SK-N-SH treated with all-trans-retinoic acid at 6 μM for 48 hours (cell line): ENCODE measurements at regions not wholly inside any gene's neighbourhood (a gene's known extent, or its start where the extent isn't known, plus 50 kb on each side); places are given as distances from the start of the nearest gene placed in this dataset.

Experiments
- ATAC-seq: fragments of 200-7000 bp; cut with Tn5 transposase; 3 replicates; pipeline ENCODE4 v1.9.1; 2020; ENCODE audit warnings: mild to moderate bottlenecking, moderate library complexity
- BACH2 ChIP-seq: fragments of 250-450 bp; sonication (Bioruptor Pico); IDR thresholded peaks from 2 replicates; pipeline ENCODE4 v1.9.0; 2021; ENCODE audit warnings: mild to moderate bottlenecking, borderline replicate concordance
- CREB5 ChIP-seq: fragments of 250-450 bp; sonication (Bioruptor Pico); IDR thresholded peaks from 2 replicates; pipeline ENCODE4 v1.5.1; 2020; ENCODE audit warnings: low read depth, mild to moderate bottlenecking, moderate library complexity
- CSDC2 ChIP-seq: fragments of 250-450 bp; sonication (Bioruptor Pico); IDR thresholded peaks from 2 replicates; pipeline ENCODE4 v1.5.0; 2020; ENCODE audit warnings: mild to moderate bottlenecking, moderate library complexity
- CSRNP3 ChIP-seq: fragments of 250-450 bp; sonication (Bioruptor Pico); IDR thresholded peaks from 2 replicates; pipeline ENCODE4 v1.5.1; 2021; ENCODE audit warnings: mild to moderate bottlenecking, moderate library complexity
- ESRRG ChIP-seq: fragments of 250-450 bp; sonication (Bioruptor Pico); IDR thresholded peaks from 2 replicates; pipeline ENCODE4 v1.6.1; 2021; ENCODE audit warnings: mild to moderate bottlenecking
- GLIS3 ChIP-seq: fragments of 250-450 bp; sonication (Bioruptor Pico); IDR thresholded peaks from 2 replicates; pipeline ENCODE4 v1.5.0; 2020; ENCODE audit warnings: mild to moderate bottlenecking, moderate library complexity
- ISL1 ChIP-seq: fragments of 250-450 bp; sonication (Bioruptor Pico); IDR thresholded peaks from 2 replicates; pipeline ENCODE4 v2.1.2; 2022; ENCODE audit warnings: mild to moderate bottlenecking, moderate library complexity
- OSR1 ChIP-seq: fragments of 250-450 bp; sonication (Bioruptor Pico); IDR thresholded peaks from 2 replicates; pipeline ENCODE4 v1.8.0; 2022; ENCODE audit warnings: moderate library complexity, mild to moderate bottlenecking, inconsistent platforms
- PATZ1 ChIP-seq: fragments of 250-450 bp; sonication (Bioruptor Pico); IDR thresholded peaks from 2 replicates; pipeline ENCODE4 v1.8.0; 2020; ENCODE audit warnings: mild to moderate bottlenecking, moderate library complexity, borderline replicate concordance
- POU6F1 ChIP-seq: fragments of 250-450 bp; sonication (Bioruptor Pico); IDR thresholded peaks from 2 replicates; pipeline ENCODE4 v1.8.0; 2021; ENCODE audit warnings: low read depth, mild to moderate bottlenecking, moderate library complexity, borderline replicate concordance
- PPARA ChIP-seq: fragments of 250-450 bp; sonication (Bioruptor Pico); IDR thresholded peaks from 2 replicates; pipeline ENCODE4 v1.5.0; 2020; ENCODE audit warnings: mild to moderate bottlenecking, borderline replicate concordance
- SNAI2 ChIP-seq: fragments of 250-450 bp; sonication (Bioruptor Pico); IDR thresholded peaks from 2 replicates; pipeline ENCODE4 v1.5.0; 2020; ENCODE audit warnings: mild to moderate bottlenecking, moderate library complexity
- TOX ChIP-seq: fragments of 250-450 bp; sonication (Bioruptor Pico); IDR thresholded peaks from 2 replicates; pipeline ENCODE4 v1.8.0; 2021; ENCODE audit warnings: mild to moderate bottlenecking, moderate library complexity, borderline replicate concordance
- TSHZ2 ChIP-seq: fragments of 250-450 bp; sonication (Bioruptor Pico); IDR thresholded peaks from 2 replicates; pipeline ENCODE4 v1.5.0; 2020; ENCODE audit warnings: mild to moderate bottlenecking, moderate library complexity
- ZC3H10 ChIP-seq: fragments of 250-450 bp; sonication (Bioruptor Pico); IDR thresholded peaks from 2 replicates; pipeline ENCODE4 v1.5.1; 2021; ENCODE audit warnings: mild to moderate bottlenecking, moderate library complexity
- ZFP3 ChIP-seq: fragments of 250-450 bp; sonication (Bioruptor Pico); IDR thresholded peaks from 2 replicates; pipeline ENCODE4 v1.5.0; 2020; ENCODE audit warnings: mild to moderate bottlenecking, moderate library complexity
- ZNF565 ChIP-seq: fragments of 450-650 bp; formaldehyde crosslinking; conservative IDR thresholded peaks from 2 replicates; pipeline ENCODE4 v1.5.0; 2020; ENCODE audit warnings: low read depth, mild to moderate bottlenecking, moderate library complexity
- ZNF70 ChIP-seq: fragments of 450-650 bp; formaldehyde crosslinking; IDR thresholded peaks from 2 replicates; pipeline ENCODE4 v1.5.0; 2020; ENCODE audit warnings: mild to moderate bottlenecking, moderate library complexity
- ZNF8 ChIP-seq: fragments of 450-650 bp; formaldehyde crosslinking; IDR thresholded peaks from 2 replicates; pipeline ENCODE4 v1.5.0; 2020; ENCODE audit warnings: mild to moderate bottlenecking, moderate library complexity

GRCh38 chr10:131845505-131846239 is 55.1 kb upstream of the PPP2R2D start:
- TF ChIP-seq SNAI2 (CRISPR knock-in tag) (no peak), GLIS3 (CRISPR knock-in tag) (no peak), PATZ1 (CRISPR knock-in tag) (no peak)
- no peak for ATAC-seq

- no peak for ATAC-seq
- no peak for TF ChIP-seq POU6F1 (CRISPR knock-in tag)
- TF ChIP-seq, all 23 proteins: peak for 0
Measured at GRCh38 chr10:131846240-131847101, 54.3 kb upstream of the PPP2R2D start.

GRCh38 chr10:131847241-131847783 is 53.5 kb upstream of the PPP2R2D start:
- no peak for ATAC-seq
- TF ChIP-seq GLIS3 (CRISPR knock-in tag) (no peak), POU6F1 (CRISPR knock-in tag) (no peak), OSR1 (CRISPR knock-in tag) (no peak), CREB5 (CRISPR knock-in tag) (no peak)

GRCh38 chr10:131848296-131848695 is 52.5 kb upstream of the PPP2R2D start:
- ATAC-seq = no peak

More at GRCh38 chr10:131848296-131848695, 52.5 kb upstream of the PPP2R2D start:
- no peak for TF ChIP-seq CSDC2 (CRISPR knock-in tag)
- no peak for TF ChIP-seq CSRNP3 (CRISPR knock-in tag)
- no peak for TF ChIP-seq SNAI2 (CRISPR knock-in tag)
- no peak for TF ChIP-seq ZFP3 (CRISPR knock-in tag)
- no peak for TF ChIP-seq TSHZ2
- no peak for TF ChIP-seq BACH2
- no peak for TF ChIP-seq GLIS3 (CRISPR knock-in tag)
- no peak for TF ChIP-seq OSR1 (CRISPR knock-in tag)
- no peak for TF ChIP-seq ZNF70
- TF ChIP-seq POU6F1 (CRISPR knock-in tag) = no peak
- TF ChIP-seq ESRRG (CRISPR knock-in tag) = no peak
- no peak for TF ChIP-seq PPARA (CRISPR knock-in tag)
- no peak for TF ChIP-seq ISL1 (CRISPR knock-in tag)
- no peak for TF ChIP-seq ZNF565 (CRISPR knock-in tag)
- TF ChIP-seq ZNF8 (CRISPR knock-in tag) = no peak
- TF ChIP-seq TOX = no peak
- no peak for TF ChIP-seq ZC3H10
